OCI-LY3 (cell line): ENCODE measurements at regions not wholly inside any gene's neighbourhood (a gene's known extent, or its start where the extent isn't known, plus 50 kb on each side); places are given as distances from the start of the nearest gene placed in this dataset.

Experiments used
- EZH2phosphoT487 ChIP-seq: fragments of 200-600 bp; shearing (Covaris generic); IDR thresholded peaks from 2 replicates; pipeline ENCODE4 v1.6.1; 2018; ENCODE audit warnings: antibody characterized with exemption, mixed run types, low read depth
- TF ChIP-seq, protein P1 (sequence below): fragments of 200-600, 300-600 bp; sonication (generic); IDR thresholded peaks from 2 replicates; pipeline ENCODE4 v1.5.1; 2014; ENCODE audit warnings: antibody characterized with exemption, low read length, low read depth

DNA sequence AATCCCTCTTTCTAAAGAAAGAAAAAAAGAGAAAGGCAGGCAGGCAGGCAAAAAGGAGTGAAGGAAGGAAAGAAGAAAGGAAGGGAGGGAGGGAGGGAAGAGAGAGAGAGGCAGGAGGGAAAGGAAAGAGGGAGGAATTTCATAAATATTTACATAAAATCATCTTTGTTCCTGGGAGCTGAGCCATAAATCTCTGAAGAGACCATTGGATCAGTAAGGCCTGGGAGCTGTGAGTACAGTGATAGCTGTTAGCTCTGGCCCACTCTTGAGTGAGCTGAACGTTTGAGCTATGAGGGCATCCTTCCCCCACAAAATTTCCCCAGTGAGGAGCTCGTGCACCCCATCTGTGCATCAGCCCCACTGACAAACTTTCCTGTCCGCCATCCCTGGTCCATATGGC lies 224.0 kb downstream of the SOD2 start:
- TF ChIP-seq, protein P1, sequence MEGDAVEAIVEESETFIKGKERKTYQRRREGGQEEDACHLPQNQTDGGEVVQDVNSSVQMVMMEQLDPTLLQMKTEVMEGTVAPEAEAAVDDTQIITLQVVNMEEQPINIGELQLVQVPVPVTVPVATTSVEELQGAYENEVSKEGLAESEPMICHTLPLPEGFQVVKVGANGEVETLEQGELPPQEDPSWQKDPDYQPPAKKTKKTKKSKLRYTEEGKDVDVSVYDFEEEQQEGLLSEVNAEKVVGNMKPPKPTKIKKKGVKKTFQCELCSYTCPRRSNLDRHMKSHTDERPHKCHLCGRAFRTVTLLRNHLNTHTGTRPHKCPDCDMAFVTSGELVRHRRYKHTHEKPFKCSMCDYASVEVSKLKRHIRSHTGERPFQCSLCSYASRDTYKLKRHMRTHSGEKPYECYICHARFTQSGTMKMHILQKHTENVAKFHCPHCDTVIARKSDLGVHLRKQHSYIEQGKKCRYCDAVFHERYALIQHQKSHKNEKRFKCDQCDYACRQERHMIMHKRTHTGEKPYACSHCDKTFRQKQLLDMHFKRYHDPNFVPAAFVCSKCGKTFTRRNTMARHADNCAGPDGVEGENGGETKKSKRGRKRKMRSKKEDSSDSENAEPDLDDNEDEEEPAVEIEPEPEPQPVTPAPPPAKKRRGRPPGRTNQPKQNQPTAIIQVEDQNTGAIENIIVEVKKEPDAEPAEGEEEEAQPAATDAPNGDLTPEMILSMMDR, result no peak
- TF ChIP-seq EZH2phosphoT487, result no peak
